H1 (cell line): ENCODE measurements at regions not wholly inside any gene's neighbourhood (a gene's known extent, or its start where the extent isn't known, plus 50 kb on each side); places are given as distances from the start of the nearest gene placed in this dataset.

Experiments
- CTCF ChIA-PET: fragments of 300-600 bp; sonication (Branson Sonifier 250); formaldehyde crosslinking; loops from one replicate; lab custom pipeline; 2021; ENCODE audit not compliant: partially characterized antibody; lab: Charles Lee
- POLR2A ChIA-PET: fragments of 300-600 bp; sonication (Branson Sonifier 250); formaldehyde crosslinking; loops from one replicate; lab custom pipeline; 2021; ENCODE audit warnings: inconsistent platforms; ENCODE audit not compliant: partially characterized antibody; lab: Charles Lee
- DNase-seq, 2 experiments: peaks; one replicate each; pipeline versions ENCODE4 v3.0.0 to v3.0.0-alpha.2; 2010 to 2022; ENCODE audit warnings: low spot score in 2 of 2, low read depth in 1 of 2, mixed read lengths in 1 of 2
- FAIRE-seq: peaks from 2 replicates; lab custom pipeline; 2011; peaks lifted over from hg19 to GRCh38; lab: Jason Lieb, UNC
- H2AFZ ChIP-seq: 2 replicates; pipeline ENCODE4 v1.8.1; 2012; ENCODE audit warnings: low read length, inconsistent platforms
- H2AK5ac ChIP-seq: 2 replicates; pipeline ENCODE4 v1.6.1; 2013; ENCODE audit warnings: low read depth, low read length
- H2BK120ac ChIP-seq: replicated peaks from 2 replicates; pipeline ENCODE3; 2013; ENCODE audit warnings: low read depth, low read length, inconsistent platforms
- H2BK12ac ChIP-seq: 2 replicates; pipeline ENCODE4 v1.6.1; 2013; ENCODE audit warnings: low read depth, low read length
- H2BK15ac ChIP-seq: 2 replicates; pipeline ENCODE4 v1.6.1; 2013; ENCODE audit warnings: low read length
- H2BK20ac ChIP-seq: 2 replicates; pipeline ENCODE4 v1.6.1; 2013; ENCODE audit warnings: low read length
- H2BK5ac ChIP-seq: 2 replicates; pipeline ENCODE4 v1.6.1; 2013; ENCODE audit warnings: low read depth, low read length
- H3K14ac ChIP-seq: 2 replicates; pipeline ENCODE4 v1.6.1; 2013; ENCODE audit warnings: inconsistent platforms; ENCODE audit not compliant: insufficient read length
- H3K18ac ChIP-seq: 2 replicates; pipeline ENCODE4 v1.6.1; 2013; ENCODE audit warnings: low read length; ENCODE audit errors: extremely low read depth
- H3K23ac ChIP-seq: 2 replicates; pipeline ENCODE4 v1.6.1; 2013; ENCODE audit warnings: inconsistent platforms; ENCODE audit not compliant: insufficient read length
- H3K23me2 ChIP-seq: 2 replicates; pipeline ENCODE4 v1.6.1; 2013; ENCODE audit warnings: low read depth, low read length
- H3K27ac ChIP-seq: 2 replicates; pipeline ENCODE4 v1.6.1; 2011; ENCODE audit warnings: low read depth, low read length, inconsistent platforms
- H3K27me3 ChIP-seq, 4 experiments: replicated peaks in 1 of 4; 1 replicate in 1 of 4; 2 replicates in 3 of 4; pipeline versions ENCODE4 v1.6.1 to v1.8.1; 2011 to 2013; ENCODE audit warnings: low read length in 3 of 4, mild to moderate bottlenecking in 3 of 4, inconsistent platforms in 2 of 4, mixed read lengths in 2 of 4, moderate library complexity in 1 of 4; ENCODE audit not compliant: control insufficient read depth in 3 of 4, insufficient read depth in 3 of 4; ENCODE audit errors: extremely low read depth in 1 of 4
- H3K36me3 ChIP-seq, 4 experiments: 2 replicates each; pipeline versions ENCODE4 v1.6.1 to v1.8.1; 2011 to 2013; ENCODE audit warnings: mild to moderate bottlenecking in 4 of 4, low read length in 3 of 4, moderate library complexity in 2 of 4, control low read depth in 1 of 4, inconsistent platforms in 1 of 4; ENCODE audit not compliant: insufficient read depth in 4 of 4, control insufficient read depth in 2 of 4
- H3K4ac ChIP-seq: replicated peaks from 2 replicates; pipeline ENCODE3; 2013; ENCODE audit warnings: low read length, low read depth, mixed read lengths, inconsistent platforms; ENCODE audit not compliant: insufficient read length
- H3K4me1 ChIP-seq, 4 experiments: replicated peaks in 1 of 4; 1 replicate in 1 of 4; 2 replicates in 3 of 4; pipeline versions ENCODE4 v1.6.1 to v1.8.1; 2011 to 2013; ENCODE audit warnings: low read length in 3 of 4, inconsistent platforms in 2 of 4, mixed read lengths in 1 of 4; ENCODE audit not compliant: insufficient read depth in 4 of 4, control insufficient read depth in 3 of 4
- H3K4me2 ChIP-seq, 2 experiments: 2 replicates each; pipeline versions ENCODE4 v1.6.1 to v1.8.1; 2011 to 2013; ENCODE audit warnings: low read depth in 2 of 2, low read length in 2 of 2, control low read depth in 1 of 2, inconsistent platforms in 1 of 2, mild to moderate bottlenecking in 1 of 2; ENCODE audit not compliant: insufficient read depth in 1 of 2
- H3K4me3 ChIP-seq, 4 experiments: fragments of 200-600, 300-600 bp in 1 of 4; sonication (generic), shearing (Covaris generic), sonication (Bioruptor Twin) in 1 of 4; 2 replicates each; pipeline versions ENCODE4 v1.5.1 to v1.8.1; 2011 to 2016; ENCODE audit warnings: low read length in 4 of 4, low read depth in 3 of 4, control low read depth in 2 of 4, inconsistent platforms in 2 of 4, mild to moderate bottlenecking in 2 of 4, mixed read lengths in 1 of 4, moderate library complexity in 1 of 4; ENCODE audit not compliant: insufficient read depth in 2 of 4; ENCODE audit errors: extremely low read depth in 1 of 4
- H3K56ac ChIP-seq: replicated peaks from 2 replicates; pipeline ENCODE3; 2013; ENCODE audit warnings: low read depth, mild to moderate bottlenecking, mixed read lengths, low read length, inconsistent platforms; ENCODE audit not compliant: insufficient read length
- H3K79me1 ChIP-seq: 2 replicates; pipeline ENCODE4 v1.6.1; 2013; ENCODE audit warnings: low read depth, low read length, control low read depth
- H3K79me2 ChIP-seq, 2 experiments: 2 replicates each; pipeline versions ENCODE4 v1.6.1 to v1.8.1; 2012 to 2013; ENCODE audit warnings: low read length in 2 of 2, mild to moderate bottlenecking in 2 of 2, inconsistent platforms in 1 of 2; ENCODE audit not compliant: insufficient read depth in 2 of 2, control insufficient read depth in 1 of 2
- H3K9ac ChIP-seq, 4 experiments: replicated peaks in 1 of 4; 1 replicate in 1 of 4; 2 replicates in 3 of 4; pipeline versions ENCODE4 v1.6.1 to v1.8.1; 2011 to 2013; ENCODE audit warnings: low read depth in 3 of 4, low read length in 3 of 4, control low read depth in 2 of 4, mild to moderate bottlenecking in 2 of 4, moderate library complexity in 2 of 4, inconsistent platforms in 1 of 4; ENCODE audit errors: extremely low read depth in 1 of 4
- H3K9me3 ChIP-seq, 2 experiments: 2 replicates each; pipeline versions ENCODE4 v1.6.1 to v1.8.1; 2012 to 2013; ENCODE audit warnings: mild to moderate bottlenecking in 2 of 2, moderate library complexity in 2 of 2, control low read depth in 1 of 2, inconsistent platforms in 1 of 2, low read depth in 1 of 2, low read length in 1 of 2, mixed read lengths in 1 of 2; ENCODE audit not compliant: insufficient read depth in 2 of 2
- H4K20me1 ChIP-seq, 2 experiments: replicated peaks in 1 of 2; 2 replicates each; pipeline versions ENCODE3 to v1.8.1; 2011 to 2013; ENCODE audit warnings: inconsistent platforms in 2 of 2, low read length in 2 of 2, mild to moderate bottlenecking in 1 of 2; ENCODE audit not compliant: insufficient read depth in 2 of 2, control insufficient read depth in 1 of 2
- H4K5ac ChIP-seq: 2 replicates; pipeline ENCODE4 v1.6.1; 2013; ENCODE audit warnings: low read length, low read depth, mixed read lengths, inconsistent platforms; ENCODE audit not compliant: insufficient read length
- H4K8ac ChIP-seq: 2 replicates; pipeline ENCODE4 v1.8.0; 2013; ENCODE audit warnings: mild to moderate bottlenecking, moderate library complexity, low read length, inconsistent platforms; ENCODE audit not compliant: insufficient read depth; ENCODE audit errors: extremely low read depth
- H4K91ac ChIP-seq: replicated peaks from 2 replicates; pipeline ENCODE3; 2013; ENCODE audit warnings: low read length, mixed read lengths, inconsistent platforms; ENCODE audit not compliant: insufficient read length
- GABPA ChIP-seq: IDR thresholded peaks from 2 replicates; pipeline ENCODE4 v1.6.1; 2011; ENCODE audit warnings: mild to moderate bottlenecking, low read length, moderate library complexity, borderline replicate concordance; ENCODE audit not compliant: insufficient read depth
- WGBS, 2 experiments: shearing (Covaris generic) in 1 of 2; methylation state at CpG; one replicate each; pipeline versions ENCODE4 v1.1.6 to v1.1.7; 2013 to 2015; ENCODE audit warnings: low lambda C conversion rate in 2 of 2, mixed read lengths in 2 of 2, inconsistent platforms in 1 of 2, low coverage in 1 of 2, missing lambda C conversion rate in 1 of 2; ENCODE audit not compliant: insufficient replicate concordance in 2 of 2, insufficient coverage in 1 of 2, insufficient read length in 1 of 2; ENCODE audit errors: extremely low coverage in 1 of 2, missing lambda C conversion rate in 1 of 2; 5-methylcytosine and 5-hydroxymethylcytosine counted together

DNA sequence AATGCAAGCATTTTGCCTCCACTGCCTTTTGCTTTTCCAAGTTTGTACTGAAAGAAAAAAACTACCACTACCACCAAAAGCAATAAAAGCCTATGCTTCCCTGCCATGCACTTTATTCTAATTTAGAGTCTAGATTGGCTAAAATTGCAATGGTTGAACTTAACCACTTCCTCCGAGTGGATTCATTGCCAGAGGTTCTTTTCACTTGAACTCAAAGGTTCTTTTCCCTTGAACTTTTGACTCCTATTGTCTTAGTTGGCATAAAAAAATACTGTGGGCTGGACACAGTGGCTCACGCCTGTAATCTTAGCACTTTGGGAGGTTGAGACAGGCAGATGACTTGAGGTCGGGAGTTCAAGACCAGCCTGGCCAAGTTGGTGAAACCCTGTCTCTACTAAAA, 319.8 kb upstream of the GOT2 start:
- H3K18ac ChIP-seq: no peak overlapping the region
- ChIA-PET CTCF (interaction anchor here (0.5 to 0.6 kb wide), 2 partner anchors 211 to 284 kb away, joined by 3 to 4 read pairs; no protein-coding TSS in a partner anchor), POLR2A (no interaction called here)
- H3K23me2 ChIP-seq: no peaks in the 10 kb centered on the region
- H4K20me1 ChIP-seq: no peaks in the 10 kb centered on the region
- no peaks in the 10 kb centered on the region for H3K36me3 ChIP-seq
- H2BK120ac ChIP-seq: no peak overlapping the region
- H3K27me3 ChIP-seq: no peaks in the 10 kb centered on the region
- H3K4me2 ChIP-seq: no peak overlapping the region
- H2AK5ac ChIP-seq: no peak overlapping the region
- H3K4me1 ChIP-seq: no peaks in the 10 kb centered on the region
- 75% methylated on average over 3 of the region's 3 CpGs; no CpG with 5 or more reads in 1 of the 2 experiments for WGBS, 2 experiments
- H4K91ac ChIP-seq: no peak overlapping the region
- H3K79me2 ChIP-seq: no peaks in the 10 kb centered on the region
- no peak overlapping the region for H3K4ac ChIP-seq
- no peaks in the 10 kb centered on the region for H3K79me1 ChIP-seq
- FAIRE-seq: no peak
- H2BK15ac ChIP-seq: no peak overlapping the region
- no peak overlapping the region for H4K5ac ChIP-seq
- no peak overlapping the region for H3K9ac ChIP-seq
- no peak overlapping the region for H4K8ac ChIP-seq
- H3K14ac ChIP-seq: no peak overlapping the region
- no peak overlapping the region for H2BK12ac ChIP-seq
- H2AFZ ChIP-seq: no peak overlapping the region
- no peaks in the 10 kb centered on the region for H3K9me3 ChIP-seq
- no peak for TF ChIP-seq GABPA
- TF ChIP-seq, all 59 proteins: peak for 0
- no peak overlapping the region for H3K27ac ChIP-seq
- no peak overlapping the region for H2BK5ac ChIP-seq
- no peak overlapping the region for H3K4me3 ChIP-seq
- H3K56ac ChIP-seq: no peak overlapping the region
- no peak overlapping the region for H3K23ac ChIP-seq
- no peak overlapping the region for H2BK20ac ChIP-seq
- DNase-seq: no peak
